NCI-H446 treated with DMSO at 0.1 percent for 48 hours (cell line): ENCODE measurements at regions not wholly inside any gene's neighbourhood (a gene's known extent, or its start where the extent isn't known, plus 50 kb on each side); places are given as distances from the start of the nearest gene placed in this dataset.

Experiments used
- DNase-seq: peaks from one replicate; lab custom pipeline; 2025; lab: John Stamatoyannopoulos, UW

GRCh38 chr4:133887723-133888122, 313.9 kb downstream of the PABPC4L start:
- DNase-seq: no peak

- no peak for DNase-seq
Observed at GRCh38 chr4:133869486-133869885, 332.1 kb downstream of the PABPC4L start.

GRCh38 chr4:133868856-133869255, 332.7 kb downstream of the PABPC4L start:
- no peak for DNase-seq

GRCh38 chr4:133866328-133866699, 335.3 kb downstream of the PABPC4L start:
- no peak for DNase-seq

- DNase-seq: no peak
Observed at GRCh38 chr4:133865612-133866327, 335.8 kb downstream of the PABPC4L start.

- no peak for DNase-seq
Observed at GRCh38 chr4:133863153-133863552, 338.4 kb downstream of the PABPC4L start.

- DNase-seq: no peak
Observed at GRCh38 chr4:133856731-133857355, 344.7 kb downstream of the PABPC4L start.

GRCh38 chr4:133855001-133855400, 346.6 kb downstream of the PABPC4L start:
- no peak for DNase-seq

GRCh38 chr4:133839326-133839725, 362.3 kb downstream of the PABPC4L start:
- DNase-seq: peak; percentile 1

GRCh38 chr4:133823177-133823576, 378.4 kb downstream of the PABPC4L start:
- no peak for DNase-seq

- no peak for DNase-seq
Observed at GRCh38 chr4:133812954-133813353, 388.6 kb downstream of the PABPC4L start.

GRCh38 chr4:133812236-133812635, 389.4 kb downstream of the PABPC4L start:
- no peak for DNase-seq

GRCh38 chr4:133808151-133808550, 393.4 kb downstream of the PABPC4L start:
- no peak for DNase-seq

GRCh38 chr4:133803341-133803740, 398.2 kb downstream of the PABPC4L start:
- no peak for DNase-seq

GRCh38 chr4:133802359-133803140, 399.0 kb downstream of the PABPC4L start:
- no peak for DNase-seq

GRCh38 chr4:133801883-133802282, 399.7 kb downstream of the PABPC4L start:
- no peak for DNase-seq

- no peak for DNase-seq
Observed at GRCh38 chr4:133800966-133801365, 400.6 kb downstream of the PABPC4L start.

- peak; percentile 70 for DNase-seq
Observed at GRCh38 chr4:133799717-133800315, 401.8 kb downstream of the PABPC4L start.

- no peak for DNase-seq
Observed at GRCh38 chr4:133777661-133778060, 423.9 kb downstream of the PABPC4L start.

- no peak for DNase-seq
Observed at GRCh38 chr4:133776961-133777360, 424.6 kb downstream of the PABPC4L start.

- no peak for DNase-seq
Observed at GRCh38 chr4:133776503-133776902, 425.1 kb downstream of the PABPC4L start.

GRCh38 chr4:133775881-133776280, 425.7 kb downstream of the PABPC4L start:
- DNase-seq: no peak

GRCh38 chr4:133775469-133775868, 426.1 kb downstream of the PABPC4L start:
- DNase-seq: no peak
